D721Med (cell line): ENCODE measurements at regions not wholly inside any gene's neighbourhood (a gene's known extent, or its start where the extent isn't known, plus 50 kb on each side); places are given as distances from the start of the nearest gene placed in this dataset.

Experiments
- DNase-seq: peaks from one replicate; pipeline ENCODE4 v3.0.0; 2011; ENCODE audit warnings: low spot score; ENCODE audit not compliant: insufficient read length
- FAIRE-seq: peaks from 2 replicates; lab custom pipeline; 2011; peaks lifted over from hg19 to GRCh38; lab: Jason Lieb, UNC
- TF ChIP-seq, protein P1 (sequence below): IDR thresholded peaks from 2 replicates; pipeline ENCODE4 v1.5.1; 2012; ENCODE audit warnings: mild to moderate bottlenecking, control low read depth; ENCODE audit not compliant: insufficient read depth; ENCODE audit errors: missing control alignments

DNA sequence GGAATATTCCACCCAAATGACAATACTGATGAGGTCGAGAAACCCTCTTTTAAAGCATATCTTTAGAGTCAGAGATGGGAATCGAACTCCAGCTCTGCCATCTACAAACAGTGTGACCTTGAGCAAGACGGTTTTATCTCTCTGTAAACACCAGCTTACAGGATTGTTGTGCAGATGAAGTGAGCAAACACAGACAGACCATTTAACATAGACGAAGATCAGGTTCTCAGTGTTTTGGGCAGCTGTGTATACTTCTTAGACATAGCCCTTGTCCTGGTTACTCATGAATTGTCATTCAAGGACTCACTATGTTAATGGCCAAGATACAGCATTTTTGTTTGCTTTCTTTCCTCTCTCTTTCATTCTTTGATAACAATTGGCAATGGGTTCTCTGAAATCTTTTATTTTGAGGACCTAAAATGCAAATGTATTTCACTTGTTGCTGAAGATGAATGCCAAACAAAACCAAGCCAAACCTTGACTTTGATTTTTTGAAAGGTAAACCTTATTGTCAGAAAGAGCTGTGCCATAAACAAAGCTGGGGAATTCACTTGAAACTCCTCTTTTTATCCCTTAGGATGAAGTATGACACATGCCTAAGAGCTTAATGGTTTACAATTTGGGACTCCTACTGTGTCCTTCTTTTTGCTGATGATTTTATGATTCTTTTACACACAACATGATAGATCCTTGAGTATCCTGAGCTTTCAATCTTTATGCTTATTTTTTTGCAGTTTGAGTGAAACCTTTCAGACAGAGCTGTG, 250.0 kb upstream of the PDZRN3 start:
- TF ChIP-seq, protein P1, sequence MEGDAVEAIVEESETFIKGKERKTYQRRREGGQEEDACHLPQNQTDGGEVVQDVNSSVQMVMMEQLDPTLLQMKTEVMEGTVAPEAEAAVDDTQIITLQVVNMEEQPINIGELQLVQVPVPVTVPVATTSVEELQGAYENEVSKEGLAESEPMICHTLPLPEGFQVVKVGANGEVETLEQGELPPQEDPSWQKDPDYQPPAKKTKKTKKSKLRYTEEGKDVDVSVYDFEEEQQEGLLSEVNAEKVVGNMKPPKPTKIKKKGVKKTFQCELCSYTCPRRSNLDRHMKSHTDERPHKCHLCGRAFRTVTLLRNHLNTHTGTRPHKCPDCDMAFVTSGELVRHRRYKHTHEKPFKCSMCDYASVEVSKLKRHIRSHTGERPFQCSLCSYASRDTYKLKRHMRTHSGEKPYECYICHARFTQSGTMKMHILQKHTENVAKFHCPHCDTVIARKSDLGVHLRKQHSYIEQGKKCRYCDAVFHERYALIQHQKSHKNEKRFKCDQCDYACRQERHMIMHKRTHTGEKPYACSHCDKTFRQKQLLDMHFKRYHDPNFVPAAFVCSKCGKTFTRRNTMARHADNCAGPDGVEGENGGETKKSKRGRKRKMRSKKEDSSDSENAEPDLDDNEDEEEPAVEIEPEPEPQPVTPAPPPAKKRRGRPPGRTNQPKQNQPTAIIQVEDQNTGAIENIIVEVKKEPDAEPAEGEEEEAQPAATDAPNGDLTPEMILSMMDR, result no peak
- DNase-seq (no peak), FAIRE-seq (no peak)

DNA sequence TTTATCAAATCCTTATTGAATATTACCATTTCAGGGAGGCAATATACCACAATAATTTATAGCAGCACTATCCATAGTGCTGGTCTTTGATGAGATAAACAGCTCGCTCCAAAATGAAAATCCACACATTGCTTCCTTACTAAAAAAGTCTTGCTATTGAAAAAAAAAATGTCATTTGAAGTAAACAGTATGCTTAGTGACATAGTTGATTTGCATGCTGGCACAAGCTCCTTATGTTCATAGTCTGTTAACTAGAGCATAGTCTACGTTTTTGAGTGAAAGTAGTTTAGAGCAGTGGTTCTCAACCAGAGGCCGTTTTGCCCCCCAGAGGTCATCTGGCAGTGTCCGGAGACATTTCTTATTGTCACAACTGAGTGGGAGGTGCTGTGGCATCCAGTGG, 249.4 kb upstream of the PDZRN3 start:
- no peak for DNase-seq
- FAIRE-seq, result no peak
- TF ChIP-seq, protein P1, result no peak

DNA sequence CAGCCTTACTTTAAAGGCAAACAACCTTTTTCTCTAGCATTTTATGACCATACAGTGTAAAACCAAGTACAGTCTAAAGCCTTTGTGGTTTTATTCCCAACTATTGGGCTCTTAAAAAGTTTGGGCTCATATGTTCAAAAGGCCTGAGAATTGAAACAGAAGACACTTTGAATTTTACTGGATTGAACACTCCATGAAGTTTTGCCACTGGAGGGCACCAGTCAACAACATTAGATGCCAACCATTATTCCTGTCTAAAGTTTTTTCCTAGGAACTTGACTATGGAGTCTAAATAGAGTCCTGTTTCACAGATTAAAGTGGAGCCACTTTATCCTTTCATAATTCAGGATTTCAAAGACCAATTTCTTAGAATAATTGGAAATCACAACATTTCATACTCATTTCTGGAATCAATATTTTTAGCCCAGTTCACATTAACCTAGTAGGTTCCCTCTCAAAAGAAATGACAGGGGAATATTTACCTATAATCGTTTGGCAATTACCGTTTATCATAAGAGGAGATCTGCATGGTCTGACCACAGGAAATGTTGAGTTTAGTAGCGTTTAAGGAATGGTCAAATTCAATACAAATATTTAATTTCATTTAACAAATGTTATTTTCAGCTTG, 244.1 kb upstream of the PDZRN3 start:
- DNase-seq (peak; percentile 30), FAIRE-seq (peak; percentile 93)
- TF ChIP-seq, protein P1, result peak; percentile 67

DNA sequence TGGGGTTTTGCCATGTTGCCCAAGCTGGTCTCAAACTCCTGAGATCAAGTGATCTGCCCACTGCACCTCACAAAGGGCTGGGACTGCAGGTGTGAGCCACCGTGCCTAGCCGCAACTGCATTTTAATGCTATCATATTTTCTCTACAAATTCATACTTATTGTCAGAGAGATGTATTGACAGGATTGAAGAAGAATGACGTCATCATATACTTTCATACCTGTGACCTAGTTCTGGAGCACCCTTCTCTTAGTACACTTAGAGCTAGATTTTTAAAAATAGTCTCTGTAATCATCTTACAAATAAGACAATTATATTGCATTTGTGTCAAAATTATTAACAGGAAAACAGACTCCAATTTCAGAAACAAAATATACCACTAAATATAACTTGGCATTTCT, 242.8 kb upstream of the PDZRN3 start:
- FAIRE-seq, result no peak
- TF ChIP-seq, protein P1, result no peak
- DNase-seq, result no peak

DNA sequence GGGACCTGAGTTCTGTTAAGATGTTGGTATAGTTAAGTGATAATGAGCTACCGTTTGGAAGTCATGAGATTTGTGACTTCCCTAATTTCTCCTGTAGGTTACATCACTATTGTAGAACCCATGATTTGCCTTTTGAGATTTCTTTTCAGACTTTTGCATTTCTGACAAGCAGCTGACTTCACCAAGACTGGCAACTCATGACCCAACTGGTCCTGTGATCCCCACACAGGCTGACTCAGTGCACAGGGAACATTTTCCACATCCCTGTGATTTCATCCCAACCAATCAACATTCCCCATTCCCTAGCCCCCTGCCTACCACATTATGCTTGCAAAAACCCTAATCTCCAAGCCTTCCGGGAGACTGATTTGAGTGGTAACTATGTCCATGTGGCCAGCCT, 242.1 kb upstream of the PDZRN3 start:
- TF ChIP-seq, protein P1, result no peak
- FAIRE-seq (no peak), DNase-seq (no peak)

DNA sequence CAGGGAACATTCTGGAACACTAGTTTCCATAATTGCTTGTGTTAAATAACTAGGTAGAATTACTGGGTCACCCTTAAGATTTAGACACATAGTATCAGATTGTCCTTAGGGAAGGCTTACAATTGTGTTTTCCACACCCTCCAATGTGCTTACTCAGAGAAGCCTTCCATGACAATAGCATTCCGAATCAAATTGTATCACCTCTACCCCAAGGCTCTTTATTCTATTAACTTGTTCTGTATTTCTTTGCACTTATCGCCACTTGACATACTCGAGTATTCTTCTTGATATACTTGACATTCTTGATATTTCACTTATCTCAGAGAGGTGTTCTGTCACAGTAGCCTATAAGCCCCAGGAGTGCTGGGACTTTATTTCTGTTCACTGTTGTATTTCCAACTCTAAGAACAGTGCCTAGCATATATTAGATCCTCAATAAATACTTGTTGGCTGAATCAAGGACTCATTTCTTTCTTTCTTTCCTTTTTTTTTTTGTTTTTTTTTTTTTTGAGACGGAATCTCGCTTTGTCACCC, 238.9 kb upstream of the PDZRN3 start:
- DNase-seq, result no peak
- TF ChIP-seq, protein P1, result no peak
- no peak for FAIRE-seq

DNA sequence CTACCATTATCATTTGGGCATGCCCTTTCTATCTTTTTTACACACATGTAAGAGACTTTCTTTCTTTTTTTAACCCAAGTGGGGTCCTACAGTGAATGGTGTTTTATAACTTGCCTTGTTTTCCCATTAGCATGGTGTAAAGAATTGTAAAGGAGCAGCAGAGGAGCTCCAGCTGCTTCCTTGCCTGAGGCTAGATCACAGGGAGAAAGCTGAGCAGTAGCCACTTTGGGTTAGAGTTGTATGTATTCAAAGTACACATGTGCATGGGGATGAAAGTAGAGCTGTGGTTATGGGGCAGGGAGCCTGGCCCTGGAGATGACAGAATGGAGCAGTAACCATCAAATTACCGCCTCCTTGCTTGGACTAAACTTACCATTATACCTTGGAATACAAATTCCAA, 231.1 kb upstream of the PDZRN3 start:
- TF ChIP-seq, protein P1, result no peak
- DNase-seq, result no peak
- no peak for FAIRE-seq
